ENCODE measurements at regions not wholly inside any gene's neighbourhood (a gene's known extent, or its start where the extent isn't known, plus 50 kb on each side); places are given as distances from the start of the nearest gene placed in this dataset.
"Not testable (repeated sequence)": the region's sequence is repeated elsewhere in the genome, so short reads cannot be mapped to it uniquely, and the experiment has no call there.

GRCh38 chr21:28334407-28334806 is 658.3 kb downstream of the LTN1 start:
- no peak for DNase-seq

- no peak for DNase-seq
These were observed 659.0 kb downstream of the LTN1 start for GRCh38 chr21:28333578-28334075.

GRCh38 chr21:28332796-28333195 is 659.9 kb downstream of the LTN1 start:
- DNase-seq: no peak

GRCh38 chr21:28325618-28326017 is 667.1 kb downstream of the LTN1 start:
- DNase-seq: no peak

GRCh38 chr21:28324690-28325089 is 668.0 kb downstream of the LTN1 start:
- no peak for DNase-seq

GRCh38 chr21:28317177-28317950 is 675.3 kb downstream of the LTN1 start:
- DNase-seq: no peak

GRCh38 chr21:28311411-28312190 is 681.1 kb downstream of the LTN1 start:
- DNase-seq: no peak

- no peak for DNase-seq
These were observed 682.0 kb downstream of the LTN1 start for GRCh38 chr21:28310711-28311110.

- no peak for DNase-seq
These were observed 682.4 kb downstream of the LTN1 start for GRCh38 chr21:28310171-28310685.

GRCh38 chr21:28309596-28309995 is 683.1 kb downstream of the LTN1 start:
- no peak for DNase-seq

- no peak for DNase-seq
These were observed 684.2 kb downstream of the LTN1 start for GRCh38 chr21:28308516-28308915.

- no peak for DNase-seq
These were observed 692.7 kb downstream of the LTN1 start for GRCh38 chr21:28299946-28300345.

- no peak for DNase-seq
These were observed 694.4 kb downstream of the LTN1 start for GRCh38 chr21:28298251-28298672.

- DNase-seq: no peak
These were observed 698.6 kb downstream of the LTN1 start for GRCh38 chr21:28294051-28294450.

- DNase-seq: no peak
These were observed 708.8 kb downstream of the LTN1 start for GRCh38 chr21:28283641-28284490.

- no peak for DNase-seq
These were observed 709.8 kb downstream of the LTN1 start for GRCh38 chr21:28282833-28283232.

GRCh38 chr21:28281357-28281756 is 711.3 kb downstream of the LTN1 start:
- not testable (repeated sequence) for DNase-seq

GRCh38 chr21:28280611-28281010 is 712.1 kb downstream of the LTN1 start:
- no peak for DNase-seq

GRCh38 chr21:28277324-28277723 is 715.4 kb downstream of the LTN1 start:
- DNase-seq: no peak

- DNase-seq: no peak
These were observed 720.2 kb downstream of the LTN1 start for GRCh38 chr21:28272272-28272992.

- no peak for DNase-seq
These were observed 723.5 kb downstream of the LTN1 start for GRCh38 chr21:28269173-28269572.

GRCh38 chr21:28268685-28269084 is 724.0 kb downstream of the LTN1 start:
- DNase-seq: no peak
